HepG2 (cell line): ENCODE measurements at regions not wholly inside any gene's neighbourhood (a gene's known extent, or its start where the extent isn't known, plus 50 kb on each side); places are given as distances from the start of the nearest gene placed in this dataset.

ENCODE experiments used
- ATAC-seq: fragments of 200-7000 bp; cut with Tn5 transposase; 3 replicates; pipeline ENCODE4 v1.9.1; 2020; ENCODE audit warnings: mild to moderate bottlenecking, moderate library complexity
- BruUV-seq: library from RNA; stranded (reverse); fragments of 400-500 nt; replicated peaks from 2 replicates; lab custom pipeline; 2021; lab: Mats Ljungman, UMichigan
- CTCF ChIA-PET: fragments of 300-600 bp; formaldehyde crosslinking; extraction: SDS; loops from one replicate; lab custom pipeline; 2021; ENCODE audit warnings: low total read pairs, inconsistent platforms, low intra/inter-chr PET ratio; lab: Yijun Ruan, JAX
- POLR2A ChIA-PET: fragments of 350-600 bp; sonication (Branson Sonifier 250); formaldehyde crosslinking; loops from one replicate; lab custom pipeline; 2020; ENCODE audit warnings: antibody characterized with exemption, inconsistent platforms; lab: Yijun Ruan, JAX
- DNase-seq: peaks from one replicate; pipeline ENCODE4 v3.0.0-alpha.2; 2015; ENCODE audit warnings: low spot score
- FAIRE-seq: peaks from 3 replicates; lab custom pipeline; 2011; peaks lifted over from hg19 to GRCh38; lab: Jason Lieb, UNC
- H2AFZ ChIP-seq: one replicate; pipeline ENCODE4 v1.6.1; 2011; ENCODE audit warnings: low read length, inconsistent platforms
- H3K27ac ChIP-seq: fragments of 300-600 bp; 3 replicates; pipeline ENCODE4 v1.8.0; 2011; ENCODE audit warnings: mixed run types, mild to moderate bottlenecking, mixed read lengths, low read length, inconsistent platforms; ENCODE audit not compliant: insufficient read depth; ENCODE audit errors: extremely low read length
- H3K27me3 ChIP-seq, 2 experiments: fragments of 200-600 bp in 1 of 2; 2 replicates in 1 of 2; 3 replicates in 1 of 2; pipeline versions ENCODE4 v1.6.0 to v1.8.0; 2011; ENCODE audit warnings: low read length in 2 of 2, mild to moderate bottlenecking in 2 of 2, moderate library complexity in 2 of 2, inconsistent platforms in 1 of 2; ENCODE audit not compliant: insufficient read depth in 2 of 2, control insufficient read depth in 1 of 2
- H3K36me3 ChIP-seq, 2 experiments: fragments of 200-600 bp in 1 of 2; replicated peaks in 1 of 2; 2 replicates in 1 of 2; 3 replicates in 1 of 2; pipeline versions ENCODE4 v1.5.1 to v1.8.0; 2011; ENCODE audit warnings: low read length in 2 of 2, inconsistent platforms in 1 of 2; ENCODE audit not compliant: insufficient read depth in 2 of 2, control insufficient read depth in 1 of 2
- H3K4me1 ChIP-seq: 2 replicates; pipeline ENCODE4 v1.5.1; 2012; ENCODE audit warnings: low read length, inconsistent platforms; ENCODE audit not compliant: insufficient read depth
- H3K4me2 ChIP-seq: 2 replicates; pipeline ENCODE4 v1.6.0; 2011; ENCODE audit warnings: low read depth, low read length, inconsistent platforms
- H3K4me3 ChIP-seq, 3 experiments: fragments of 200-600 bp in 1 of 3; sonication (generic), shearing (Covaris generic) in 1 of 3; replicated peaks in 1 of 3; 2 replicates each; pipeline ENCODE4 v1.5.1; 2011 to 2016; ENCODE audit warnings: low read length in 3 of 3, inconsistent platforms in 2 of 3, low read depth in 2 of 3, mild to moderate bottlenecking in 2 of 3, control low read depth in 1 of 3, mixed read lengths in 1 of 3; ENCODE audit not compliant: insufficient read depth in 1 of 3
- H3K79me2 ChIP-seq: one replicate; pipeline ENCODE4 v1.6.1; 2011; ENCODE audit warnings: low read length, inconsistent platforms; ENCODE audit not compliant: insufficient read depth
- H3K9ac ChIP-seq: 2 replicates; pipeline ENCODE4 v1.6.0; 2011; ENCODE audit warnings: mild to moderate bottlenecking, low read depth, low read length, inconsistent platforms; ENCODE audit not compliant: insufficient read depth
- H3K9me3 ChIP-seq: 2 replicates; pipeline ENCODE4 v1.5.1; 2012; ENCODE audit warnings: mild to moderate bottlenecking, low read length
- H4K20me1 ChIP-seq: 2 replicates; pipeline ENCODE4 v1.6.0; 2011; ENCODE audit warnings: inconsistent platforms, mild to moderate bottlenecking, low read length, moderate library complexity; ENCODE audit not compliant: insufficient read depth
- CEBPB ChIP-seq: IDR thresholded peaks from 2 replicates; pipeline ENCODE4 v1.6.1; 2011; ENCODE audit warnings: low read depth, low read length, improper control_type of control experiment, borderline replicate concordance
- ZNF598 ChIP-seq: sonication (generic); formaldehyde crosslinking; IDR thresholded peaks from 2 replicates; pipeline ENCODE4 v1.5.1; 2020; ENCODE audit warnings: mild to moderate bottlenecking, missing genetic modification reagents, borderline replicate concordance
- WGBS: methylation state at CpG from one replicate; pipeline ENCODE4 v1.1.6; 2017; ENCODE audit warnings: low lambda C conversion rate; 5-methylcytosine and 5-hydroxymethylcytosine counted together
- in situ Hi-C: cut with HindIII; loops from 2 replicates; pipeline ENCODE4 v1.10.0; 2017; ENCODE audit warnings: low pct_unique_long_range_greater_than_20kb; ENCODE audit not compliant: extremely low pct_ligation_motif_present
- intact Hi-C: fragments of 100-400 bp; cut with micrococcal nuclease; formaldehyde crosslinking; loops from one replicate; pipeline ENCODE4 v1.10.0; 2022; ENCODE audit not compliant: unreplicated experiment
- TF ChIP-seq, protein P1 (sequence below), 2 experiments: fragments of 450-650 bp in 1 of 2; sonication (generic) in 1 of 2; formaldehyde crosslinking in 1 of 2; IDR thresholded peaks; 2 replicates each; pipeline versions ENCODE4 v1.6.1 to v1.8.0; 2016 to 2022; ENCODE audit warnings: antibody characterized with exemption in 1 of 2, mild to moderate bottlenecking in 1 of 2, missing genetic modification reagents in 1 of 2
- TF ChIP-seq, protein P2 (sequence below): sonication (generic); formaldehyde crosslinking; IDR thresholded peaks from 2 replicates; pipeline ENCODE4; 2020; ENCODE audit warnings: missing genetic modification reagents, mild to moderate bottlenecking, borderline replicate concordance
- TF ChIP-seq, protein P3 (sequence below): IDR thresholded peaks from 2 replicates; pipeline ENCODE4 v1.6.1; 2016; ENCODE audit warnings: missing compliant biosample characterization, missing genetic modification reagents, borderline replicate concordance

DNA sequence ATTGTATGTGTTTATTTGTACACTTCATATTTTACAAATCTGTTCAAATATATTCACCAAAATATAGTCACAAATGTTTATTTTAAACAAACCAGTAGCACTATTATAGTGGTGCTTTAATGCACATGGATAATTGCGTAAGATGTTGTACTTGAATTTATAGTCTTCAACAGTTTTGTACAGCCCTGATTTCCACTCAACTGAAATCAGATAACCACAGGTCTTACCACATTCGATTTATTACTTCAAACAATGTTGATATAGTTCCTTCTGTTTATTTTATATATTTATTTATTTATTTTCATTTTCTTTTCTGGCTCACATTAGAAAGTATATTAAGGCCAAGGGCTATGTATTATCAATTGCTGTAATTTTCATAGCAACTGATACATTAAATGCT, 99.4 kb upstream of the ZNF804A start:
- CTCF ChIA-PET, result no interaction called here
- Histone ChIP-seq H3K4me2 (no peak overlapping the region), H4K20me1 (no peaks in the 10 kb centered on the region), H3K9ac (no peak overlapping the region), H2AFZ (no peak overlapping the region), H3K27me3 (no peaks in the 10 kb centered on the region), H3K27ac (no peak overlapping the region), H3K36me3 (no peaks in the 10 kb centered on the region), H3K4me1 (no peaks in the 10 kb centered on the region), H3K79me2 (no peaks in the 10 kb centered on the region), H3K9me3 (no peaks in the 10 kb centered on the region), H3K4me3 (no peak overlapping the region)
- ATAC-seq (no peak), FAIRE-seq (no peak), DNase-seq (no peak)
- TF ChIP-seq ZNF598 (CRISPR knock-in tag) (no peak), CEBPB (peak; percentile 31; the same call in 1 of the 2 replicates)
- 34% methylated on average over 2 of the region's 2 CpGs for WGBS
- POLR2A ChIA-PET, result no interaction called here
- in situ Hi-C loops, result no loop called here
- intact Hi-C loops, result no loop called here
- BruUV-seq, result no TSS peak

DNA sequence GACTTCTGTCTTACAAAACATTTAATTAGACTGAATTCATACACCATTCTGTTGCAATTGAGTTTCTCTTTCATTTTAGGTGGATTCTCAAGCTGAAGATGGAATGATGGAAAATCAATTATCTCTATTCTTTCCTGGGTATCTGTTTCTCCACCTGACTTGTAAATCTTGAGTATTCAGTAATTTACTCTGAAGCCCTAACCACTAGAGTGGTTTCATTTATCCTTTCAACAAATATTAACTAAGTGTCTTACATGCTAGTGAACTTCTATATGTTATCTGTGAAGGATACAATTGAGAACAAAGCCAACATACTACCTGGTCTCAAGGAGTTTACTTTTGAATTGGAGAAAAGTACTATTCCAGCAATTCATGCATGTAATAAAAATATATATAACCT, 94.1 kb upstream of the ZNF804A start:
- Histone ChIP-seq H3K9ac (no peak overlapping the region), H3K36me3 (no peaks in the 10 kb centered on the region), H4K20me1 (no peaks in the 10 kb centered on the region), H2AFZ (no peak overlapping the region), H3K4me3 (no peak overlapping the region), H3K27ac (no peak overlapping the region), H3K4me1 (no peaks in the 10 kb centered on the region), H3K27me3 (no peaks in the 10 kb centered on the region), H3K9me3 (no peaks in the 10 kb centered on the region), H3K79me2 (no peaks in the 10 kb centered on the region), H3K4me2 (no peak overlapping the region)
- ATAC-seq (no peak), DNase-seq (no peak), FAIRE-seq (no peak)
- intact Hi-C loops, result no loop called here
- POLR2A ChIA-PET, result no interaction called here
- in situ Hi-C loops, result no loop called here
- CTCF ChIA-PET, result no interaction called here
- no TSS peak for BruUV-seq
- TF ChIP-seq, protein P1, sequence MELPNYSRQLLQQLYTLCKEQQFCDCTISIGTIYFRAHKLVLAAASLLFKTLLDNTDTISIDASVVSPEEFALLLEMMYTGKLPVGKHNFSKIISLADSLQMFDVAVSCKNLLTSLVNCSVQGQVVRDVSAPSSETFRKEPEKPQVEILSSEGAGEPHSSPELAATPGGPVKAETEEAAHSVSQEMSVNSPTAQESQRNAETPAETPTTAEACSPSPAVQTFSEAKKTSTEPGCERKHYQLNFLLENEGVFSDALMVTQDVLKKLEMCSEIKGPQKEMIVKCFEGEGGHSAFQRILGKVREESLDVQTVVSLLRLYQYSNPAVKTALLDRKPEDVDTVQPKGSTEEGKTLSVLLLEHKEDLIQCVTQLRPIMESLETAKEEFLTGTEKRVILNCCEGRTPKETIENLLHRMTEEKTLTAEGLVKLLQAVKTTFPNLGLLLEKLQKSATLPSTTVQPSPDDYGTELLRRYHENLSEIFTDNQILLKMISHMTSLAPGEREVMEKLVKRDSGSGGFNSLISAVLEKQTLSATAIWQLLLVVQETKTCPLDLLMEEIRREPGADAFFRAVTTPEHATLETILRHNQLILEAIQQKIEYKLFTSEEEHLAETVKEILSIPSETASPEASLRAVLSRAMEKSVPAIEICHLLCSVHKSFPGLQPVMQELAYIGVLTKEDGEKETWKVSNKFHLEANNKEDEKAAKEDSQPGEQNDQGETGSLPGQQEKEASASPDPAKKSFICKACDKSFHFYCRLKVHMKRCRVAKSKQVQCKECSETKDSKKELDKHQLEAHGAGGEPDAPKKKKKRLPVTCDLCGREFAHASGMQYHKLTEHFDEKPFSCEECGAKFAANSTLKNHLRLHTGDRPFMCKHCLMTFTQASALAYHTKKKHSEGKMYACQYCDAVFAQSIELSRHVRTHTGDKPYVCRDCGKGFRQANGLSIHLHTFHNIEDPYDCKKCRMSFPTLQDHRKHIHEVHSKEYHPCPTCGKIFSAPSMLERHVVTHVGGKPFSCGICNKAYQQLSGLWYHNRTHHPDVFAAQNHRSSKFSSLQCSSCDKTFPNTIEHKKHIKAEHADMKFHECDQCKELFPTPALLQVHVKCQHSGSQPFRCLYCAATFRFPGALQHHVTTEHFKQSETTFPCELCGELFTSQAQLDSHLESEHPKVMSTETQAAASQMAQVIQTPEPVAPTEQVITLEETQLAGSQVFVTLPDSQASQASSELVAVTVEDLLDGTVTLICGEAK (IDR thresholded peaks at IDR 0.05), result no peak
- TF ChIP-seq, protein P1 (CRISPR knock-in tag; IDR thresholded peaks at IDR 0.05), result no peak
- TF ChIP-seq, protein P2, sequence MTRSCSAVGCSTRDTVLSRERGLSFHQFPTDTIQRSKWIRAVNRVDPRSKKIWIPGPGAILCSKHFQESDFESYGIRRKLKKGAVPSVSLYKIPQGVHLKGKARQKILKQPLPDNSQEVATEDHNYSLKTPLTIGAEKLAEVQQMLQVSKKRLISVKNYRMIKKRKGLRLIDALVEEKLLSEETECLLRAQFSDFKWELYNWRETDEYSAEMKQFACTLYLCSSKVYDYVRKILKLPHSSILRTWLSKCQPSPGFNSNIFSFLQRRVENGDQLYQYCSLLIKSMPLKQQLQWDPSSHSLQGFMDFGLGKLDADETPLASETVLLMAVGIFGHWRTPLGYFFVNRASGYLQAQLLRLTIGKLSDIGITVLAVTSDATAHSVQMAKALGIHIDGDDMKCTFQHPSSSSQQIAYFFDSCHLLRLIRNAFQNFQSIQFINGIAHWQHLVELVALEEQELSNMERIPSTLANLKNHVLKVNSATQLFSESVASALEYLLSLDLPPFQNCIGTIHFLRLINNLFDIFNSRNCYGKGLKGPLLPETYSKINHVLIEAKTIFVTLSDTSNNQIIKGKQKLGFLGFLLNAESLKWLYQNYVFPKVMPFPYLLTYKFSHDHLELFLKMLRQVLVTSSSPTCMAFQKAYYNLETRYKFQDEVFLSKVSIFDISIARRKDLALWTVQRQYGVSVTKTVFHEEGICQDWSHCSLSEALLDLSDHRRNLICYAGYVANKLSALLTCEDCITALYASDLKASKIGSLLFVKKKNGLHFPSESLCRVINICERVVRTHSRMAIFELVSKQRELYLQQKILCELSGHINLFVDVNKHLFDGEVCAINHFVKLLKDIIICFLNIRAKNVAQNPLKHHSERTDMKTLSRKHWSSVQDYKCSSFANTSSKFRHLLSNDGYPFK (CRISPR knock-in tag), result no peak
- TF ChIP-seq, protein P3, sequence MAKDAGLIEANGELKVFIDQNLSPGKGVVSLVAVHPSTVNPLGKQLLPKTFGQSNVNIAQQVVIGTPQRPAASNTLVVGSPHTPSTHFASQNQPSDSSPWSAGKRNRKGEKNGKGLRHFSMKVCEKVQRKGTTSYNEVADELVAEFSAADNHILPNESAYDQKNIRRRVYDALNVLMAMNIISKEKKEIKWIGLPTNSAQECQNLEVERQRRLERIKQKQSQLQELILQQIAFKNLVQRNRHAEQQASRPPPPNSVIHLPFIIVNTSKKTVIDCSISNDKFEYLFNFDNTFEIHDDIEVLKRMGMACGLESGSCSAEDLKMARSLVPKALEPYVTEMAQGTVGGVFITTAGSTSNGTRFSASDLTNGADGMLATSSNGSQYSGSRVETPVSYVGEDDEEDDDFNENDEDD (CRISPR knock-in tag), result no peak
